ENCODE measurements at regions not wholly inside any gene's neighbourhood (a gene's known extent, or its start where the extent isn't known, plus 50 kb on each side); places are given as distances from the start of the nearest gene placed in this dataset.
"Not testable (repeated sequence)": the region's sequence is repeated elsewhere in the genome, so short reads cannot be mapped to it uniquely, and the experiment has no call there.

DNA sequence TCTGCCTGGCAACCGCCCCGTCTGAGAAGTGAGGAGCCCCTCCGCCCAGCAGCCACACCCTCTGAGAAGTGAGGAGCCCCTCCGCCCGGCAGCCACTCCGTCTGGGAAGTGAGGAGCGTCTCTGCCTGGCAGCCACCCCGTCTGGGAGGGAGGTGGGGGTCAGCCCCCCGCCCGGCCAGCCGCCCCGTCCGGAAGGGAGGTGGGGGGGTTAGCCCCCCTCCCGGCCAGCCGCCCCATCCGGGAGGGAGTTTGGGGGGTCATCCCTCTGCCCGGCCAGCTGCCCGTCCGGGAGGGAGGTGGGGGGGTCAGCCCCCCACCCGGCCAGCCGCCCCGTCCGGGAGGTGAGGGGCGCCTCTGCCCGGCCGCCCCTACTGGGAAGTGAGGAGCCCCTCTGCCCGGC is 269.0 kb downstream of the FAM72C start:
- H3K9me3 Mint-ChIP-seq = peaks cover 44% of the 10 kb centered on the region
- H3K4me1 Mint-ChIP-seq; H3K27ac Mint-ChIP-seq; H3K27me3 Mint-ChIP-seq (ENCODE audit: low read depth); H3K4me3 Mint-ChIP-seq; H3K36me3 Mint-ChIP-seq (ENCODE audit: low read depth): not testable (repeated sequence)

DNA sequence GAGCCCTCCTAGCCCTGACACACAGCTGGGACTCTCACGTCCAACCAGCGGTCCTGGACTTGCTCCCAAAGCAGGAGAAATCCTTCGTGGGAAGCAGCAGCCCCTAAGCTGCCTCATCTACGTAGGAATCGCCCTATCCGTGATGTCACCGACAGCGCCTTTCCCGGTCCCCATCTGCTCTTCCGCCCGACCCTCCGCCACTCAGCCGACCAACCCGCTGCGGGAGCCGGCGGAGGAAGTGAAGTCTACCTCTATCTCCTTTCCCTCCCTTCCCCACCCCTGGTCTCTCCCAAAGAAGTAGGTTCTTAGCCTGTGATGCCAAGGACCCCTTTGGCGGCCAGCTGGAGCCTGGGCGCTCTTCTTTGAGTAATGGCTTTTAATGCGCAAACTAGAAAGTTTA is 272.1 kb downstream of the FAM72C start:
- Mint-ChIP-seq H3K4me1 (no peaks in the 10 kb centered on the region), H3K4me3 (no peak overlapping the region), H3K27me3 (ENCODE audit: low read depth) (no peaks in the 10 kb centered on the region), H3K9me3 (peaks cover 50% of the 10 kb centered on the region), H3K27ac (no peak overlapping the region), H3K36me3 (ENCODE audit: low read depth) (peaks cover 4% of the 10 kb centered on the region)
- TF ChIP-seq, protein P1, sequence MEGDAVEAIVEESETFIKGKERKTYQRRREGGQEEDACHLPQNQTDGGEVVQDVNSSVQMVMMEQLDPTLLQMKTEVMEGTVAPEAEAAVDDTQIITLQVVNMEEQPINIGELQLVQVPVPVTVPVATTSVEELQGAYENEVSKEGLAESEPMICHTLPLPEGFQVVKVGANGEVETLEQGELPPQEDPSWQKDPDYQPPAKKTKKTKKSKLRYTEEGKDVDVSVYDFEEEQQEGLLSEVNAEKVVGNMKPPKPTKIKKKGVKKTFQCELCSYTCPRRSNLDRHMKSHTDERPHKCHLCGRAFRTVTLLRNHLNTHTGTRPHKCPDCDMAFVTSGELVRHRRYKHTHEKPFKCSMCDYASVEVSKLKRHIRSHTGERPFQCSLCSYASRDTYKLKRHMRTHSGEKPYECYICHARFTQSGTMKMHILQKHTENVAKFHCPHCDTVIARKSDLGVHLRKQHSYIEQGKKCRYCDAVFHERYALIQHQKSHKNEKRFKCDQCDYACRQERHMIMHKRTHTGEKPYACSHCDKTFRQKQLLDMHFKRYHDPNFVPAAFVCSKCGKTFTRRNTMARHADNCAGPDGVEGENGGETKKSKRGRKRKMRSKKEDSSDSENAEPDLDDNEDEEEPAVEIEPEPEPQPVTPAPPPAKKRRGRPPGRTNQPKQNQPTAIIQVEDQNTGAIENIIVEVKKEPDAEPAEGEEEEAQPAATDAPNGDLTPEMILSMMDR (IDR thresholded peaks at IDR 0.05; ENCODE audit: unreplicated experiment in 3 of 3) = no peak

DNA sequence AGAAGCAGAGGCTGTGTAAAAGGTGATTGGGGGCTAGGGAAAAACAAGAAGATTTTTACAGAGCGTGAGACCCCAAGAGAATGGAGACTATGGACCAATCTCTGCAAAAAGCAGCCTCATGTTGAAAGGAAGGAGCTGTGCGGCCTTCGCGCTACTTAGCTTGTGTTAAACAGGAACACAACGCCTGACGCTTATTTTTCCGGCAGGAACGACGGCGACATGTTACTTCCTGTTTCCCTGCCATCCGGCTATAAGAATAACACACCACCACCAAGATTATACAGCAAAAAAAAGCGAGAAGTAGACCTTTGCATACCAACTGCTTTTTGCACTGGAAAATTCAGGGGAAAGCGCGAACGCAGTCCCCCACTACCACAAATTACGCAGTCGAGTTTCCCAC is 272.7 kb downstream of the FAM72C start:
- Mint-ChIP-seq H3K27me3 (ENCODE audit: low read depth) (no peaks in the 10 kb centered on the region), H3K36me3 (ENCODE audit: low read depth) (peaks cover 4% of the 10 kb centered on the region), H3K27ac (no peak overlapping the region), H3K4me3 (no peak overlapping the region), H3K9me3 (peaks cover 49% of the 10 kb centered on the region), H3K4me1 (no peaks in the 10 kb centered on the region)
- TF ChIP-seq, protein P1 (IDR thresholded peaks at IDR 0.05; ENCODE audit: unreplicated experiment in 3 of 3) = no peak

DNA sequence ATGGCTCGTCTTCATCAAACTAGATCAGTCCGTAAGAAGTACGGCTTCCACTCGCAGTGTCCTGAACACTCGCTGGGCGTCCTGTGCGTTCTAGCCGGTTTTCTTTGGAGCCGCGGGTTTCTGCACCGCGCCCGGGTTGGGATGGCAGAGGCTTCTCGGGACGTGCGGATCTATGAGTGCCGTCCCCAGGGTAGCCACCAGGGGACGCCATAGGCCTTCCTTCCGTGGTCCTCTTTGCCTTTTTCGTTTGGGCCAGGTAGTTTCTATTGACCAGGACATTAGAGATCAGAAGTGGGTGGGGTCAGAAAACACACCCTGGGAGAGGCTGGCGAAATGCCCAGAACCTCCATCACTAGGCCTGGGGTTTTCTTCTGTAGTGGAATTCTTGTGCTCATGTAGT is 273.8 kb downstream of the FAM72C start:
- H3K27me3 Mint-ChIP-seq (ENCODE audit: low read depth) = no peaks in the 10 kb centered on the region
- no peak overlapping the region for H3K27ac Mint-ChIP-seq
- TF ChIP-seq, protein P1 (IDR thresholded peaks at IDR 0.05; ENCODE audit: unreplicated experiment in 3 of 3) = no peak
- no peak overlapping the region for H3K4me3 Mint-ChIP-seq
- H3K9me3 Mint-ChIP-seq = peaks cover 59% of the 10 kb centered on the region
- H3K36me3 Mint-ChIP-seq (ENCODE audit: low read depth) = peaks cover 4% of the 10 kb centered on the region
- H3K4me1 Mint-ChIP-seq = no peaks in the 10 kb centered on the region

DNA sequence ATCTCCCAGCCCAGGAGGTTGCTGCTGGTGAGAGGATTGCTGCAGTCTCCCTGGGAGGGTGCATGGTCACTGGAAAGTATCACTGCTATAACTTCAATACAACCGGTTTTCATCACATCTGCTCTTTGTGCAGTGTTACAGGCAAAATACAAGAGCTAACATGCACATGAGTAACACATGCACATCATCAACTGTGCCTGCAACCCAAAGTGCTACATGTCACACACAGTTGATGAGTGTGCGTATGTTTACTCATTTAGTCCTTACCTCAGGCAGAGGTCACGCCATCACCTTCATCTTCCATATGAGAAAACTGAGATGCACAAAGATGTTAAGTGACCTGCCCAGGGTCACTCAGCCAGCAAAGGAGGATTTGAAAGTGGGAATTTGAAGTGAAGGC is 277.7 kb downstream of the FAM72C start:
- H3K4me3 Mint-ChIP-seq = no peak overlapping the region
- no peaks in the 10 kb centered on the region for H3K27me3 Mint-ChIP-seq (ENCODE audit: low read depth)
- H3K27ac Mint-ChIP-seq = no peak overlapping the region
- peaks cover 4% of the 10 kb centered on the region for H3K36me3 Mint-ChIP-seq (ENCODE audit: low read depth)
- no peaks in the 10 kb centered on the region for H3K4me1 Mint-ChIP-seq
- TF ChIP-seq, protein P1 (IDR thresholded peaks at IDR 0.05; ENCODE audit: unreplicated experiment in 3 of 3) = no peak
- peaks cover 66% of the 10 kb centered on the region for H3K9me3 Mint-ChIP-seq

DNA sequence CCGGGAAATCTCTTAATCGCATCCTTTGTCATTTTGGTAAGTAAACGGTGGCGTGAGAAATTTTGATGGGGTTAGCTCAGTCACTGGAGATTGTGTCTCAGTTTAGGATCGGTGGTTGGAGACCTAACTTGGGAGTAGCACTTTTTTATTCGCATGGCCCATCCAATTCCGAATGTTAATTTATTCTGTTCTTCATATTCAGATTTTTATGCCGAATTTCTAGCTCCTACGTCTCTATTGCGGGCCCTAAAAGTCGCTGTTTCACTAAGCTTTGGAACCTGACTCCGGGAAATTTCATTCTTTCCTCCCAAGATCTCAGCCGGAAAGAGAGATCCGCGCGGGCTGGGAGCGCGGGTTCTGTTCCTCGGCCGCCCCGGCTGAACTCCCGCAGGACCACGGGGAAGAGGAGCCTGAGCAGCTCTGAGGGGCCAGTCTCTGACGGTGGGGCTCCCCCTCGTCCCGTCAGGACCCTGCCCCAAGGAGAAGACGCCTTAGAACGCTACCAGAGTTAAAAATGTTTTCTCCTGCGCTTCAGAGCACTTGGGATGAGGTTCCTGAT is 279.7 kb downstream of the FAM72C start:
- TF ChIP-seq, protein P1 (IDR thresholded peaks at IDR 0.05; ENCODE audit: unreplicated experiment in 3 of 3) = no peak
- no peak overlapping the region for H3K27ac Mint-ChIP-seq
- no peaks in the 10 kb centered on the region for H3K27me3 Mint-ChIP-seq (ENCODE audit: low read depth)
- H3K4me3 Mint-ChIP-seq = no peak overlapping the region
- peaks cover 56% of the 10 kb centered on the region for H3K9me3 Mint-ChIP-seq
- H3K4me1 Mint-ChIP-seq = no peaks in the 10 kb centered on the region
- peaks cover 4% of the 10 kb centered on the region for H3K36me3 Mint-ChIP-seq (ENCODE audit: low read depth)

All from nephron (organoid).